Heart left ventricle (tissue), 16 donors: ENCODE measurements at regions not wholly inside any gene's neighbourhood (a gene's known extent, or its start where the extent isn't known, plus 50 kb on each side); places are given as distances from the start of the nearest gene placed in this dataset.

Source experiments
- ATAC-seq, 4 donors: fragments of 200-7000 bp; cut with Tn5 transposase; one replicate each; pipeline ENCODE4 v1.9.1; 2020 to 2022; ENCODE audit warnings: moderate library complexity in 4 of 4, mild to moderate bottlenecking in 3 of 4, moderate number of reproducible peaks in 1 of 4
- DNase-seq, 5 donors: peaks; one replicate each; pipeline ENCODE4 v3.0.0-alpha.2; 2020
- H3K27ac ChIP-seq, 12 donors: fragments of 200-600 bp; sonication (generic) in 4 of 12; one replicate each; pipeline versions ENCODE4 v1.5.0 to v1.8.0; 2016 to 2022; ENCODE audit warnings: mild to moderate bottlenecking in 2 of 12
- H3K27me3 ChIP-seq, 9 donors: fragments of 200-600 bp; sonication (generic) in 2 of 9; one replicate each; pipeline versions ENCODE4 v1.5.1 to v1.8.0; 2016 to 2022; ENCODE audit warnings: mild to moderate bottlenecking in 3 of 9
- H3K36me3 ChIP-seq, 9 donors: fragments of 200-600 bp; sonication (generic) in 2 of 9; one replicate each; pipeline versions ENCODE4 v1.5.0 to v1.8.0; 2018 to 2022; ENCODE audit warnings: mild to moderate bottlenecking in 2 of 9
- H3K4me1 ChIP-seq, 12 donors: fragments of 200-600 bp; sonication (generic) in 4 of 12; one replicate each; pipeline versions ENCODE4 v1.5.0 to v1.8.0; 2016 to 2022; ENCODE audit warnings: mild to moderate bottlenecking in 3 of 12
- H3K4me3 ChIP-seq, 12 donors: fragments of 200-600 bp; sonication (generic) in 4 of 12; one replicate each; pipeline versions ENCODE4 v1.5.0 to v1.8.0; 2017 to 2022; ENCODE audit warnings: mild to moderate bottlenecking in 9 of 12, moderate library complexity in 4 of 12
- H3K9me3 ChIP-seq, 12 donors: fragments of 200-600 bp; sonication (generic) in 4 of 12; one replicate each; pipeline versions ENCODE4 v1.5.0 to v1.8.0; 2016 to 2022; ENCODE audit warnings: mild to moderate bottlenecking in 1 of 12
- CTCF ChIP-seq, 12 donors: fragments of 200-600 bp; sonication (generic) in 4 of 12; IDR thresholded peaks; one replicate each; pipeline versions ENCODE4 v1.5.0 to v1.8.0; 2018 to 2022; ENCODE audit warnings: antibody characterized with exemption in 12 of 12, mild to moderate bottlenecking in 5 of 12
- POLR2A ChIP-seq, 2 donors: fragments of 450-650 bp; IDR thresholded peaks; one replicate each; pipeline ENCODE4 v1.6.1; 2017; ENCODE audit warnings: antibody characterized with exemption in 2 of 2, mild to moderate bottlenecking in 2 of 2, moderate library complexity in 2 of 2
- WGBS, 4 donors: extraction: QIAGEN DNeasy Blood & Tissue Kit in 2 of 4; methylation state at CpG; one replicate each; pipeline versions ENCODE4 v1.1.5 to v1.1.7; 2013 to 2018; 5-methylcytosine and 5-hydroxymethylcytosine counted together
- intact Hi-C, 10 donors: fragments of 100-400 bp; cut with DNase I; formaldehyde crosslinking; loops; one replicate each; pipeline versions ENCODE4 v1.11.1 to v1.14.2; 2022
- donor health status: ischemic (EF 13 %, LVEDD 7.1; RV severe dilation, severe dysfunction).
- donor health status: healthy with polysubstance abuse.
- donor health status: DM: no; HTN: yes; CAD: no.
- donor health status: DM: no; HTN: no; CAD: no.
- donor health status: ischemic (EF 25% LVEDD 6.9; RV normal size, moderate dysfunction).
- donor health status: ischemic (EF 25% LVEDD 5.7; RV mildly dilated, moderate dysfunction).
- donor health status: healthy.
- donor health status: DM: yes; HTN: yes; CAD: no.
- donor health status: ischemic (EF 35%, LVEDD 5.7; RV mildly dilated, moderate dysfunction).
- donor health status: nonischemic (EF 11% LVEDD 7.7; RV severe dilation, severe dysfunction).
- donor health status: DM: yes; HTN: yes; CAD: no.
- donor health status: PGD.
- donor health status: ischemic (EF 29% LVEDD 5.4; RV normal size, mild dysfunction).
- donor health status: nonischemic (EF 23%, LVEDD 6.1; RV moderate dilation, normal function).

DNA sequence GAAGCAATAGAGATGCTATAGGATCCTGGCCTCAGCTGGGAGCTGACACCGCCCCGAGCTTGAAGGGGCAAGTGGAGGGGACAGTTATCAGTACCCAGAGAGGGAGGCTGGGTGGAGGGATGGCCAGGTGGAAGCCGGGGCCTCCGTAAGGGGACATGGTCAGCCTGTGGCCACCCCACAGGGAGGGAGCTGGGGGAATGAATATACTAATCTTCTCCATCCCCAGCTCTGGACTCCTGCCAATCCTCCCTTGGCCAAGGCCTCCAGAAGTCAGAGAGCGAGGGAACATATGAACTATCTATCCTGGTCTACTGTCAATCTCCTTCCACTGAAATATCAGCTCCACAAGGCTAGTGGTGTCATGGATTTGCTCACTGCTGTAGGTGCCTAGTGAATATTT lies 109.3 kb downstream of the BOD1 start:
- Histone ChIP-seq H3K4me1 (no peaks in the 10 kb centered on the region), H3K4me3 (no peak overlapping the region), H3K36me3 (no peaks in the 10 kb centered on the region), H3K9me3 (peaks cover 0 to 21% (median 5%) of the 10 kb centered on the region in 12 donors), H3K27ac (no peak overlapping the region), H3K27me3 (no peaks in the 10 kb centered on the region)
- intact Hi-C loops: no loop called here
- TF ChIP-seq CTCF (IDR thresholded peaks at IDR 0.05): no peak
- no peak for TF ChIP-seq POLR2A (IDR thresholded peaks at IDR 0.05)
- DNase-seq: no peak
- 53 to 64% (median 59%) methylated on average over 5 of the region's 5 CpGs for WGBS, 4 donors
- peak in 2 of 4 donors; percentile 26 to 32 for ATAC-seq

DNA sequence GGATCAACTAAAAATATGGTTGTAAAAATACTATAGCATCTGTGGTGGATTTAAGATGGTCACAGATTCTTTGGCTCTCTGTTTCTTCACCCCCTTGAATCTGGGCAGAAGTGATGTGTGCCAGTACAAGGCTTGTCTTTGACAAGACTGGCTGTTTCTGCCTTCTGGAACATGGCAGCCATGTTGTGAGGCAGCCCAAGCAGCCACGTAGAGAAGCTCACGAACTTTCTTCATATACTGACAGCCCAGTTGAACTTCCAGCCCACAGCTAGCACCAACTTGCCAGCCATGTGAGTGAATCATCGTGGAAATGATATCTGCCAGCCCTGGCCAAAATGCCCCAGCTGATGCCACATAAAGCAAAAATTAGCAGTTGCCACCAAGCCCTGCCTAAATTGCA lies 110.8 kb downstream of the BOD1 start:
- H3K27me3 ChIP-seq: no peaks in the 10 kb centered on the region
- DNase-seq: no peak
- H3K36me3 ChIP-seq: no peaks in the 10 kb centered on the region
- WGBS, 4 donors: 82 to 91% (median 89%) methylated on average over 3 of the region's 3 CpGs
- ATAC-seq: no peak
- no peak overlapping the region for H3K4me3 ChIP-seq
- intact Hi-C loops: no loop called here
- TF ChIP-seq CTCF (IDR thresholded peaks at IDR 0.05) (no peak), POLR2A (IDR thresholded peaks at IDR 0.05) (no peak)
- no peaks in the 10 kb centered on the region for H3K4me1 ChIP-seq
- H3K27ac ChIP-seq: no peak overlapping the region
- H3K9me3 ChIP-seq: peaks cover 0 to 21% (median 5%) of the 10 kb centered on the region in 12 donors

DNA sequence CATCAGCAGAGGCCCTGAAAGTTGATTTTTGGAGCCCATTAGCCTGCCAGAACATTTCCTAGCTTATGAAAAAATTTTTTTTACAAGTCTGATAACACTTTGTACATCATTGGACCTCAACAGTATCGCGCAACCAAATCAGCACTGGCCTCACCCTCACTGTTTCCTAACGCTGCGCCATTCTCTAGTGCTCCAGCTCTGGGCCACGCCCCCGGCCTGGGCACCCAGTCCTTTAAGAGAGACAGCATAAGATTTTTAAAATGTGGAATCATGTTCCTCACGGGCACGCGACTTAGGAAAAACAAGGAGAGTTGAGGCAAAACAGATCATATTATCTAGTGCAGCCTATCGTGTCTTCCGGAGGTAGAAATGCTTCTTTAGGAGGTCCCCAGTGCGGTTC lies 114.5 kb downstream of the BOD1 start:
- no peak overlapping the region for H3K4me3 ChIP-seq
- intact Hi-C loops: loop anchor here in 1 of 10 donors (2.0 kb wide), 1 partner anchor 77 kb away; no protein-coding TSS in a partner anchor
- H3K36me3 ChIP-seq: no peaks in the 10 kb centered on the region
- peaks cover 0 to 18% (median 5%) of the 10 kb centered on the region in 12 donors for H3K9me3 ChIP-seq
- H3K27me3 ChIP-seq: no peaks in the 10 kb centered on the region
- 89 to 94% (median 93%) methylated on average over 12 of the region's 12 CpGs for WGBS, 4 donors
- H3K4me1 ChIP-seq: peaks cover 0 to 20% (median 11%) of the 10 kb centered on the region in 12 donors
- ATAC-seq (no peak), DNase-seq (no peak)
- no peak overlapping the region for H3K27ac ChIP-seq
- TF ChIP-seq POLR2A (IDR thresholded peaks at IDR 0.05) (no peak), CTCF (IDR thresholded peaks at IDR 0.05) (no peak)

DNA sequence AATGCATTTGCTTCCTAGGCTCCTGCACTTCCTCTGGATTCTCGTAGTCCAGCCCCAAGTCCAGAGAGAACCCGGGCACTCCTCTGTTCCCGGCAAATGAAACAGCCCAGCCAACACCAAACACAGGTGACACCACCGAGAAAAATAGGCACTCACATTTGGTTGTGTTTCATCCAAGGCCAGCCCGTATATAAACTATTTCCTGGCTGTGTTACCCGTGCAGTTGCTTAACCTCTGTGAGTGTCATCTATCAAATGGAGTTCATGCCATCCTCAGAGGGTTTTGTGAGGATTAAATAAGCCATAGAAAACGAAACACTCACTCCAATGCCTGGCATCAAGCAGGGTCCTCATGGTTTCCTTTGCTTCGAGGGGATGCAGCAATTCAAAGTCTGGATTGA lies 115.2 kb downstream of the BOD1 start:
- ATAC-seq (no peak), DNase-seq (no peak)
- no peaks in the 10 kb centered on the region for H3K27me3 ChIP-seq
- peaks cover 0 to 27% (median 14%) of the 10 kb centered on the region in 12 donors for H3K4me1 ChIP-seq
- H3K4me3 ChIP-seq: no peak overlapping the region
- peaks cover 0 to 14% (median 5%) of the 10 kb centered on the region in 12 donors for H3K9me3 ChIP-seq
- whole genome bisulfite sequencing, 4 donors: 81 to 85% (median 82%) methylated on average over 7 to 8 of the region's 8 CpGs
- H3K27ac ChIP-seq: no peak overlapping the region
- TF ChIP-seq CTCF (IDR thresholded peaks at IDR 0.05) (no peak), POLR2A (IDR thresholded peaks at IDR 0.05) (no peak)
- no peaks in the 10 kb centered on the region for H3K36me3 ChIP-seq
- intact Hi-C loops: no loop called here
